ENCODE measurements at regions not wholly inside any gene's neighbourhood (a gene's known extent, or its start where the extent isn't known, plus 50 kb on each side); places are given as distances from the start of the nearest gene placed in this dataset.

- no peak for TF ChIP-seq CTCF (IDR thresholded peaks at IDR 0.05; ENCODE audit: low read depth, low read length)
- H3K4me3 ChIP-seq (ENCODE audit: low read depth, low read length) = no peak overlapping the region
Measured at GRCh38 chr5:13403351-13403750, 541.1 kb downstream of the DNAH5 start.

GRCh38 chr5:13385066-13385465 lies 559.4 kb downstream of the DNAH5 start:
- no peak overlapping the region for H3K4me3 ChIP-seq (ENCODE audit: low read depth, low read length)
- no peak for TF ChIP-seq CTCF (IDR thresholded peaks at IDR 0.05; ENCODE audit: low read depth, low read length)

- H3K4me3 ChIP-seq (ENCODE audit: low read depth, low read length) = no peak overlapping the region
- no peak for TF ChIP-seq CTCF (IDR thresholded peaks at IDR 0.05; ENCODE audit: low read depth, low read length)
Measured at GRCh38 chr5:13382232-13382631, 562.3 kb downstream of the DNAH5 start.

- TF ChIP-seq CTCF (IDR thresholded peaks at IDR 0.05; ENCODE audit: low read depth, low read length) = no peak
- H3K4me3 ChIP-seq (ENCODE audit: low read depth, low read length) = no peak overlapping the region
Measured at GRCh38 chr5:13378091-13378490, 566.4 kb downstream of the DNAH5 start.

GRCh38 chr5:13359344-13359743 lies 585.1 kb downstream of the DNAH5 start:
- TF ChIP-seq CTCF (IDR thresholded peaks at IDR 0.05; ENCODE audit: low read depth, low read length) = no peak
- H3K4me3 ChIP-seq (ENCODE audit: low read depth, low read length) = no peak overlapping the region

GRCh38 chr5:13358342-13358741 lies 586.1 kb downstream of the DNAH5 start:
- H3K4me3 ChIP-seq (ENCODE audit: low read depth, low read length) = no peak overlapping the region
- TF ChIP-seq CTCF (IDR thresholded peaks at IDR 0.05; ENCODE audit: low read depth, low read length) = no peak

- no peak for TF ChIP-seq CTCF (IDR thresholded peaks at IDR 0.05; ENCODE audit: low read depth, low read length)
Measured at GRCh38 chr5:13357929-13358328, 586.6 kb downstream of the DNAH5 start.

More at GRCh38 chr5:13357929-13358328, 586.6 kb downstream of the DNAH5 start:
- H3K4me3 ChIP-seq (ENCODE audit: low read depth, low read length) = no peak overlapping the region
